Stomach (tissue), 8 donors: ENCODE measurements at regions not wholly inside any gene's neighbourhood (a gene's known extent, or its start where the extent isn't known, plus 50 kb on each side); places are given as distances from the start of the nearest gene placed in this dataset.
A peak's percentile ranks its signal among the peaks of the same experiment; 100 is the strongest.

Source experiments
- DNase-seq, 2 donors: peaks; one replicate each; pipeline versions ENCODE4 v3.0.0 to v3.0.0-alpha.2; 2013 to 2019
- H3K27ac ChIP-seq, 5 donors: fragments of 200-600 bp in 4 of 5; sonication (generic) in 4 of 5; one replicate each; pipeline ENCODE4 v1.5.1; 2013 to 2019; ENCODE audit warnings: mild to moderate bottlenecking in 1 of 5, moderate library complexity in 1 of 5
- H3K27me3 ChIP-seq, 3 donors: fragments of 200-600 bp; sonication (generic); one replicate each; pipeline ENCODE4 v1.5.1; 2017 to 2019; ENCODE audit warnings: mixed run types in 1 of 3
- H3K36me3 ChIP-seq, 4 donors: fragments of 200-600 bp; sonication (generic); 1 replicate in 3 of 4; 2 replicates in 1 of 4; pipeline ENCODE4 v1.5.1; 2016 to 2019
- H3K4me1 ChIP-seq, 4 donors: fragments of 200-600 bp; sonication (generic); one replicate each; pipeline ENCODE4 v1.5.1; 2016 to 2019
- H3K4me3 ChIP-seq, 4 donors: fragments of 200-600 bp; sonication (generic) in 3 of 4; one replicate each; pipeline ENCODE4 v1.5.1; 2016 to 2019; ENCODE audit warnings: mild to moderate bottlenecking in 1 of 4
- H3K9me3 ChIP-seq, 4 donors: fragments of 200-600 bp; sonication (generic); one replicate each; pipeline ENCODE4 v1.5.1; 2016 to 2019
- CTCF ChIP-seq, 7 experiments: fragments of 450-650 bp in 4 of 7; fragments of 200-600 bp in 3 of 7; sonication (generic) in 3 of 7; IDR thresholded peaks; one replicate each; pipeline ENCODE4 v1.5.1; 2016 to 2019; ENCODE audit warnings: antibody characterized with exemption in 7 of 7, control low read depth in 2 of 7, mild to moderate bottlenecking in 1 of 7
- EP300 ChIP-seq: sonication (generic); formaldehyde crosslinking; IDR thresholded peaks from one replicate; pipeline ENCODE4 v1.6.1; 2017; ENCODE audit warnings: antibody characterized with exemption
- POLR2A ChIP-seq, 4 donors: fragments of 450-650 bp; IDR thresholded peaks; one replicate each; pipeline ENCODE4 v1.6.1; 2016; ENCODE audit warnings: antibody characterized with exemption in 4 of 4, control low read depth in 2 of 4, mild to moderate bottlenecking in 1 of 4, moderate library complexity in 1 of 4
- POLR2AphosphoS5 ChIP-seq, 3 donors: sonication (generic); formaldehyde crosslinking; IDR thresholded peaks; one replicate each; pipeline ENCODE4 v1.6.1; 2016; ENCODE audit warnings: antibody characterized with exemption in 3 of 3
- WGBS, 5 donors: extraction: QIAGEN DNeasy Blood & Tissue Kit in 3 of 5; methylation state at CpG; one replicate each; pipeline versions ENCODE4 v1.1.5 to v1.1.7; 2013 to 2018; 5-methylcytosine and 5-hydroxymethylcytosine counted together
- intact Hi-C: fragments of 100-400 bp; cut with DNase I; formaldehyde crosslinking; loops from one replicate; pipeline ENCODE4 v1.15.1; 2023; ENCODE audit warnings: low total_unique reads
- donor health status: healthy with polysubstance abuse.
- donor health status: Bipolar disorder and iron deficiency.
- donor health status: healthy.

DNA sequence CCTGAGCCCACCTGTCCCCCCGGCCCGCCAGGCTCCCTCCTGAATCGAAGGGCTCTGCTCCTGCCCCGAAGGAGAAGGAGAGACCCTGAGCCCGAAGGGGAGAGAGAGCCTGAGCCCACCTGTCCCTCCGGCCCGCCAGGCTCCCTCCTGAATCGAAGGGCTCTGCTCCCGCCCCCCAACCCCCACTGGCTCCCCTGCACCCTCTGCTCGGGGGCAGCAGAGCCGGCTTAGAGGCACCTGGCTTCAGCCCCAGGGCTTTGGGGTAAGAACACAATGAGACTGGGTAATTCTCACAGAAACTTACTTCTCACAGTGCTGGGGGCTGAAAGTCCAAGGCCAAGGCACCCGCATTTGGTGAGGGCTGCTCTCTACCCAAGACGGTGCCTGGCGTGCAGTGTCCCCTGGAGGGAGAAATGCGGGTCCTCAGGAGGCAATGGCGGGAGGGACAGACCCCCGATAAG, 53.1 kb upstream of the FBRSL1 start:
- Histone ChIP-seq H3K9me3 (no peaks in the 10 kb centered on the region), H3K4me1 (peaks cover 0 to 23% (median 15%) of the 10 kb centered on the region in 4 donors), H3K27ac (no peak overlapping the region), H3K4me3 (no peak overlapping the region), H3K27me3 (peaks cover 0 to 71% (median 21%) of the 10 kb centered on the region in 3 donors), H3K36me3 (no peaks in the 10 kb centered on the region)
- TF ChIP-seq EP300 (no peak), CTCF (IDR thresholded peaks at IDR 0.05) (no peak), POLR2A (IDR thresholded peaks at IDR 0.05) (no peak), POLR2AphosphoS5 (IDR thresholded peaks at IDR 0.05) (no peak)
- intact Hi-C loops = no loop called here
- WGBS, 5 donors = 61 to 79% (median 67%) methylated on average over 10 to 17 of the region's 17 CpGs
- no peak for DNase-seq

GRCh38 chr12:132435486-132436187, 54.3 kb upstream of the FBRSL1 start:
- intact Hi-C loops = no loop called here
- H3K9me3 ChIP-seq = no peaks in the 10 kb centered on the region
- WGBS, 5 donors = 91 to 94% (median 93%) methylated on average over 34 to 39 of the region's 39 CpGs

GRCh38 chr12:132433641-132434395, 56.1 kb upstream of the FBRSL1 start:
- H3K27me3 ChIP-seq = peaks cover 0 to 96% (median 21%) of the 10 kb centered on the region in 3 donors

More at GRCh38 chr12:132435486-132436187, 54.3 kb upstream of the FBRSL1 start:
- no peak for DNase-seq
- Histone ChIP-seq H3K36me3 (no peaks in the 10 kb centered on the region), H3K27me3 (peaks cover 0 to 78% (median 21%) of the 10 kb centered on the region in 3 donors), H3K4me1 (peaks cover 3 to 31% (median 23%) of the 10 kb centered on the region in 4 donors), H3K4me3 (no peak overlapping the region), H3K27ac (no peak overlapping the region)
- TF ChIP-seq POLR2AphosphoS5 (IDR thresholded peaks at IDR 0.05) (no peak), POLR2A (IDR thresholded peaks at IDR 0.05) (no peak), CTCF (IDR thresholded peaks at IDR 0.05) (no peak), EP300 (no peak)

More at GRCh38 chr12:132433641-132434395, 56.1 kb upstream of the FBRSL1 start:
- Histone ChIP-seq H3K4me3 (no peak overlapping the region), H3K27ac (no peak overlapping the region), H3K36me3 (no peaks in the 10 kb centered on the region), H3K4me1 (peaks cover 18 to 49% (median 41%) of the 10 kb centered on the region in 4 donors), H3K9me3 (no peaks in the 10 kb centered on the region)
- WGBS, 5 donors = 53 to 78% (median 59%) methylated on average over 11 to 35 of the region's 35 CpGs
- peak; percentile 66 to 73 for DNase-seq
- TF ChIP-seq CTCF (IDR thresholded peaks at IDR 0.05) (no peak), POLR2A (IDR thresholded peaks at IDR 0.05) (no peak), EP300 (no peak), POLR2AphosphoS5 (IDR thresholded peaks at IDR 0.05) (no peak)
- intact Hi-C loops = no loop called here
